ENCODE measurements at regions not wholly inside any gene's neighbourhood (a gene's known extent, or its start where the extent isn't known, plus 50 kb on each side); places are given as distances from the start of the nearest gene placed in this dataset.
A peak's percentile ranks its signal among the peaks of the same experiment; 100 is the strongest.

GRCh38 chr10:78966844-78967488, 101.8 kb upstream of the ZMIZ1 start:
- H3K27ac ChIP-seq, result no peak overlapping the region
- 92 to 93% methylated on average over 8 of the region's 8 CpGs for WGBS, 2 donors
- no peaks in the 10 kb centered on the region for H3K36me3 ChIP-seq
- FAIRE-seq, result no peak
- H3K4me3 ChIP-seq, result no peak overlapping the region
- H3K9me3 ChIP-seq, result no peaks in the 10 kb centered on the region
- intact Hi-C loops (cut with DNase I), result no loop called here
- no peak for TF ChIP-seq CTCF (IDR thresholded peaks at IDR 0.05)
- ATAC-seq, result no peak
- no peak for DNase-seq
- peaks cover under 1 to 11% (median 6%) of the 10 kb centered on the region in 3 donors for H3K4me1 ChIP-seq
- no peaks in the 10 kb centered on the region for H3K27me3 ChIP-seq

GRCh38 chr10:78968300-78968942, 100.3 kb upstream of the ZMIZ1 start:
- H3K27me3 ChIP-seq, result no peaks in the 10 kb centered on the region
- TF ChIP-seq CTCF (IDR thresholded peaks at IDR 0.05), result no peak
- FAIRE-seq (no peak), ATAC-seq (no peak), DNase-seq (peak in 1 of 6 donors; percentile 33)
- H3K36me3 ChIP-seq, result no peaks in the 10 kb centered on the region
- no peaks in the 10 kb centered on the region for H3K9me3 ChIP-seq
- H3K4me3 ChIP-seq, result no peak overlapping the region
- no peak overlapping the region for H3K27ac ChIP-seq
- H3K4me1 ChIP-seq, result peaks cover 14 to 25% (median 20%) of the 10 kb centered on the region in 3 donors
- WGBS, 2 donors, result 88 to 92% methylated on average over 9 of the region's 9 CpGs
- intact Hi-C loops (cut with DNase I), result no loop called here

- no peak for TF ChIP-seq CTCF (IDR thresholded peaks at IDR 0.05)
- 86 to 91% methylated on average over 3 of the region's 3 CpGs for WGBS, 2 donors
- DNase-seq (peak in 2 of 6 donors; percentile 11 to 40), ATAC-seq (no peak), FAIRE-seq (no peak)
- intact Hi-C loops (cut with DNase I), result no loop called here
- Histone ChIP-seq H3K27ac (no peak overlapping the region), H3K4me3 (no peak overlapping the region), H3K36me3 (no peaks in the 10 kb centered on the region), H3K27me3 (no peaks in the 10 kb centered on the region), H3K9me3 (no peaks in the 10 kb centered on the region), H3K4me1 (peaks cover 14 to 25% (median 20%) of the 10 kb centered on the region in 3 donors)
Observed at GRCh38 chr10:78968943-78969342, 99.8 kb upstream of the ZMIZ1 start.

- DNase-seq, result peak in 1 of 6 donors; percentile 26
Observed at GRCh38 chr10:78969719-78970118, 99.0 kb upstream of the ZMIZ1 start.

More at GRCh38 chr10:78969719-78970118, 99.0 kb upstream of the ZMIZ1 start:
- 92 to 98% methylated on average over 10 of the region's 10 CpGs for WGBS, 2 donors
- no peak for FAIRE-seq
- Histone ChIP-seq H3K36me3 (no peaks in the 10 kb centered on the region), H3K27ac (no peak overlapping the region), H3K9me3 (no peaks in the 10 kb centered on the region), H3K4me1 (peaks cover 18 to 30% (median 24%) of the 10 kb centered on the region in 3 donors), H3K27me3 (no peaks in the 10 kb centered on the region), H3K4me3 (no peak overlapping the region)
- ATAC-seq, result no peak
- no peak for TF ChIP-seq CTCF (IDR thresholded peaks at IDR 0.05)
- intact Hi-C loops (cut with DNase I), result loop anchor here in 1 of 3 donors (10.0 kb wide), 1 partner anchor 85 kb away; no protein-coding TSS in a partner anchor

Measured in pancreas (tissue), 10 donors.